Adrenal gland (tissue), 9 donors: ENCODE measurements at regions not wholly inside any gene's neighbourhood (a gene's known extent, or its start where the extent isn't known, plus 50 kb on each side); places are given as distances from the start of the nearest gene placed in this dataset.
"Not testable (repeated sequence)": the region's sequence is repeated elsewhere in the genome, so short reads cannot be mapped to it uniquely, and the experiment has no call there.

Experiments
- DNase-seq, 7 donors: peaks; one replicate each; pipeline ENCODE4 v3.0.0-alpha.2; 2019 to 2020
- H3K27ac ChIP-seq, 5 donors: fragments of 200-600 bp; sonication (generic) in 4 of 5; 1 replicate in 3 of 5; 2 replicates in 2 of 5; pipeline versions ENCODE4 v1.5.1 to v1.8.0; 2016 to 2020; ENCODE audit warnings: mild to moderate bottlenecking in 1 of 5
- H3K27me3 ChIP-seq: fragments of 200-600 bp; 2 replicates; pipeline ENCODE4 v1.8.0; 2021
- H3K36me3 ChIP-seq, 2 donors: fragments of 200-600 bp; replicated peaks in 1 of 2; 1 replicate in 1 of 2; 2 replicates in 1 of 2; pipeline versions ENCODE4 v1.5.1 to v1.8.0; 2018 to 2022
- H3K4me1 ChIP-seq, 2 donors: fragments of 200-600 bp; replicated peaks in 1 of 2; 1 replicate in 1 of 2; 2 replicates in 1 of 2; pipeline versions ENCODE4 v1.5.1 to v1.8.0; 2018 to 2021
- H3K4me3 ChIP-seq, 4 donors: fragments of 200-600 bp; sonication (generic) in 3 of 4; one replicate each; pipeline ENCODE4 v1.5.1; 2016 to 2018
- H3K9me3 ChIP-seq, 3 donors: fragments of 200-600 bp; sonication (generic) in 1 of 3; replicated peaks in 1 of 3; 1 replicate in 2 of 3; 2 replicates in 1 of 3; pipeline versions ENCODE4 v1.5.1 to v1.8.0; 2016 to 2021
- CTCF ChIP-seq, 6 experiments: fragments of 450-650 bp in 4 of 6; fragments of 200-600 bp in 2 of 6; sonication (generic) in 1 of 6; IDR thresholded peaks; 1 replicate in 5 of 6; 2 replicates in 1 of 6; pipeline versions ENCODE4 v1.5.1 to v1.8.0; 2016 to 2021; ENCODE audit warnings: antibody characterized with exemption in 6 of 6, mild to moderate bottlenecking in 2 of 6, moderate library complexity in 1 of 6
- POLR2A ChIP-seq, 2 donors: fragments of 450-650 bp; IDR thresholded peaks; one replicate each; pipeline ENCODE4 v1.6.1; 2017; ENCODE audit warnings: antibody characterized with exemption in 2 of 2, mild to moderate bottlenecking in 2 of 2, moderate library complexity in 1 of 2
- WGBS, 4 donors: extraction: QIAGEN DNeasy Blood & Tissue Kit in 2 of 4; methylation state at CpG; one replicate each; pipeline versions ENCODE4 v1.1.5 to v1.1.7; 2013 to 2017; 5-methylcytosine and 5-hydroxymethylcytosine counted together
- intact Hi-C, 2 donors: fragments of 100-400 bp; cut with DNase I; formaldehyde crosslinking; loops; one replicate each; pipeline versions ENCODE4 v1.14.1 to v1.15.0; 2022 to 2023
- donor health status: healthy with polysubstance abuse.
- donor health status: Bipolar disorder and iron deficiency.
- donor health status: DM: yes; HTN: yes; CAD: no.
- donor health status: DM: no; HTN: no; CAD: no.
- donor health status: DM: no; HTN: no; CAD: no.

- Histone ChIP-seq H3K4me3 (no peak overlapping the region), H3K27me3 (no peaks in the 10 kb centered on the region), H3K36me3 (no peaks in the 10 kb centered on the region), H3K27ac (no peak overlapping the region), H3K9me3 (no peaks in the 10 kb centered on the region), H3K4me1 (peaks cover 0 to 2% of the 10 kb centered on the region in 2 donors)
- WGBS, 4 donors: 47 to 68% (median 62%) methylated on average over 1 of the region's 1 CpG
- TF ChIP-seq CTCF (IDR thresholded peaks at IDR 0.05): peak in 1 of 6 experiments; percentile 12
- TF ChIP-seq POLR2A (IDR thresholded peaks at IDR 0.05): no peak
- DNase-seq: no peak
- intact Hi-C loops: no loop called here
Observed at GRCh38 chr5:50320131-50320749, 120.8 kb downstream of the EMB start.

GRCh38 chr5:50318220-50318619, 122.9 kb downstream of the EMB start:
- DNase-seq: no peak
- Histone ChIP-seq H3K27me3 (no peaks in the 10 kb centered on the region), H3K36me3 (no peaks in the 10 kb centered on the region), H3K27ac (no peak overlapping the region), H3K4me3 (no peak overlapping the region), H3K4me1 (no peaks in the 10 kb centered on the region), H3K9me3 (no peaks in the 10 kb centered on the region)
- intact Hi-C loops: no loop called here
- WGBS, 4 donors: 54 to 68% (median 63%) methylated on average over 1 of the region's 1 CpG
- no peak for TF ChIP-seq CTCF (IDR thresholded peaks at IDR 0.05)

GRCh38 chr5:50306488-50306887, 134.6 kb downstream of the EMB start:
- H3K4me1 ChIP-seq, intact Hi-C loops, DNase-seq, H3K9me3 ChIP-seq, H3K27ac ChIP-seq, H3K27me3 ChIP-seq, H3K4me3 ChIP-seq, H3K36me3 ChIP-seq: not testable (repeated sequence)
- WGBS, 4 donors: 73 to 83% (median 78%) methylated on average over 4 of the region's 4 CpGs

GRCh38 chr5:50302815-50303490, 138.1 kb downstream of the EMB start:
- no peak for DNase-seq
- no peak overlapping the region for H3K4me3 ChIP-seq
- no peak overlapping the region for H3K27ac ChIP-seq
- no peaks in the 10 kb centered on the region for H3K4me1 ChIP-seq
- TF ChIP-seq CTCF (IDR thresholded peaks at IDR 0.05) (no peak), POLR2A (IDR thresholded peaks at IDR 0.05) (no peak)
- peaks cover 0 to 7% (median 0%) of the 10 kb centered on the region in 3 donors for H3K9me3 ChIP-seq
- intact Hi-C loops: no loop called here
- H3K36me3 ChIP-seq: no peaks in the 10 kb centered on the region
- no peaks in the 10 kb centered on the region for H3K27me3 ChIP-seq
- 60 to 88% (median 77%) methylated on average over 3 of the region's 3 CpGs for WGBS, 4 donors

- DNase-seq: no peak
- Histone ChIP-seq H3K9me3 (peaks cover 0 to 7% (median 0%) of the 10 kb centered on the region in 3 donors), H3K36me3 (no peaks in the 10 kb centered on the region), H3K4me3 (no peak overlapping the region), H3K27me3 (no peaks in the 10 kb centered on the region), H3K27ac (no peak overlapping the region), H3K4me1 (no peaks in the 10 kb centered on the region)
- no peak for TF ChIP-seq CTCF (IDR thresholded peaks at IDR 0.05)
- no peak for TF ChIP-seq POLR2A (IDR thresholded peaks at IDR 0.05)
- WGBS, 4 donors: 13 to 30% (median 23%) methylated on average over 1 of the region's 1 CpG
- intact Hi-C loops: no loop called here
Observed at GRCh38 chr5:50301756-50302155, 139.3 kb downstream of the EMB start.
